Activated naive CD4-positive, alpha-beta T cell treated with Interleukin-2 at 50 U/mL for 16 hours (primary cell): ENCODE measurements at regions not wholly inside any gene's neighbourhood (a gene's known extent, or its start where the extent isn't known, plus 50 kb on each side); places are given as distances from the start of the nearest gene placed in this dataset.
A peak's percentile ranks its signal among the peaks of the same experiment; 100 is the strongest.
"Not testable (repeated sequence)": the region's sequence is repeated elsewhere in the genome, so short reads cannot be mapped to it uniquely, and the experiment has no call there.

Experiments used
- DNase-seq: peaks from one replicate; pipeline ENCODE4 v3.0.0-alpha.2; 2020

- not testable (repeated sequence) for DNase-seq
Observed at GRCh38 chr12:76292891-76293290, 55.3 kb downstream of the BBS10 start.

- DNase-seq, result not testable (repeated sequence)
Observed at GRCh38 chr12:76292305-76292704, 55.9 kb downstream of the BBS10 start.

GRCh38 chr12:76290963-76291859, 57.0 kb downstream of the BBS10 start:
- no peak for DNase-seq

- DNase-seq, result no peak
Observed at GRCh38 chr12:76288218-76288617, 60.0 kb downstream of the BBS10 start.

GRCh38 chr12:76284816-76285750, 63.1 kb downstream of the BBS10 start:
- no peak for DNase-seq

GRCh38 chr12:76282744-76283143, 65.5 kb downstream of the BBS10 start:
- DNase-seq, result no peak

- no peak for DNase-seq
Observed at GRCh38 chr12:76277480-76277879, 70.7 kb downstream of the BBS10 start.

GRCh38 chr12:76276499-76277151, 71.6 kb downstream of the BBS10 start:
- DNase-seq, result no peak

GRCh38 chr12:76275511-76276093, 72.6 kb downstream of the BBS10 start:
- DNase-seq, result no peak

GRCh38 chr12:76274420-76275083, 73.7 kb downstream of the BBS10 start:
- peak; percentile 21 for DNase-seq

GRCh38 chr12:76272287-76272686, 75.9 kb downstream of the BBS10 start:
- no peak for DNase-seq

GRCh38 chr12:76270657-76271358, 77.4 kb downstream of the BBS10 start:
- no peak for DNase-seq

- no peak for DNase-seq
Observed at GRCh38 chr12:76268267-76268666, 79.9 kb downstream of the BBS10 start.

- DNase-seq, result no peak
Observed at GRCh38 chr12:76266797-76267196, 81.4 kb downstream of the BBS10 start.

- DNase-seq, result no peak
Observed at GRCh38 chr12:76265424-76266180, 82.6 kb downstream of the BBS10 start.

GRCh38 chr12:76264611-76265012, 83.6 kb downstream of the BBS10 start:
- no peak for DNase-seq

GRCh38 chr12:76263696-76264095, 84.5 kb downstream of the BBS10 start:
- no peak for DNase-seq

- DNase-seq, result no peak
Observed at GRCh38 chr12:76260390-76260748, 87.8 kb downstream of the BBS10 start.

- DNase-seq, result no peak
Observed at GRCh38 chr12:76259660-76260389, 88.4 kb downstream of the BBS10 start.

GRCh38 chr12:76259106-76259505, 89.1 kb downstream of the BBS10 start:
- DNase-seq, result no peak
